HG02981 (cell line): ENCODE measurements at regions not wholly inside any gene's neighbourhood (a gene's known extent, or its start where the extent isn't known, plus 50 kb on each side); places are given as distances from the start of the nearest gene placed in this dataset.
"Not testable (repeated sequence)": the region's sequence is repeated elsewhere in the genome, so short reads cannot be mapped to it uniquely, and the experiment has no call there.

Experiments used
- ATAC-seq: cut with Tn5 transposase; IDR thresholded peaks from one replicate; pipeline ENCODE4 v1.9.1; 2021; ENCODE audit warnings: mild to moderate bottlenecking, moderate library complexity; ENCODE audit not compliant: unreplicated experiment

- ATAC-seq, result no peak
Measured at GRCh38 chr3:181279239-181279565, 289.7 kb upstream of the DNAJC19 start.

DNA sequence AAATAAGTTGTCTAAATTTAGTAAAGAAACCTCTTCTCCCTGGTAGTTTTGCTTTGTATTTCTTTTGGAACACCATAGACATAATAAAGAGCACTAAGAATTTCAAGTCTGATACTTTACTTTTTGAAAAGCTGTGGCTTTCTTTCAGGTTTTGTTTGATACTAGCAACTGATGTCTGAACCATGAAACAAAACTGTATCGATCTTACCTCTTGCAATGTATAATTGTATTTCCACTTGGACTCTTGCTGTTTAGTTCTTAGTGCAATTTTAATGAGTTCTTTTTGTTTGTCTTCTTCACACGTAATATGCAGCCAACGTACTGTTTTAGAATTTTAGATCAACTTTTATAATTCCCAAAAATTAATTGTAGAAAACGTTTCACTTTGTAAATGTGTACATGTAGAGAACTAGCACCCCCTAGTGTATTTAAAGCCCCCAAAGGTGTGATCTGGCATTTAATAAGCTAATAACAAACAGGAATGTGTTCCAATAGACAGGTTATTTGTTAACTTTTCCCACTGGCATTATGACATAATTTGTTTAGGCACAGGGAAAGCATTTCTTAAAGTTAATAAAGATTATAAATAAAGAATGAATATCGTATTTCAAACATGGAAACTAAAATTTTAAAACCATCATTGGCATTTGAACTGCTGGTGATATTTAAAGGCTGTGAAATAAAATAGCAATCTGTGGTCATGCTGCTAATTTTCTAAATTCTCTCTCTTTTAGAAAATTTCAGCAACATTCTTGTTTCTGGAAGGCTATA lies 289.1 kb upstream of the DNAJC19 start:
- no peak for ATAC-seq

- ATAC-seq, result no peak
Measured at GRCh38 chr3:181276358-181276896, 286.9 kb upstream of the DNAJC19 start.

- ATAC-seq, result no peak
Measured at GRCh38 chr3:181274025-181274424, 284.5 kb upstream of the DNAJC19 start.

GRCh38 chr3:181267312-181267711 lies 277.8 kb upstream of the DNAJC19 start:
- no peak for ATAC-seq

- ATAC-seq, result peak; percentile 82
Measured at GRCh38 chr3:181265750-181266333, 276.3 kb upstream of the DNAJC19 start.

GRCh38 chr3:181264486-181264885 lies 274.9 kb upstream of the DNAJC19 start:
- peak; percentile 44 for ATAC-seq

DNA sequence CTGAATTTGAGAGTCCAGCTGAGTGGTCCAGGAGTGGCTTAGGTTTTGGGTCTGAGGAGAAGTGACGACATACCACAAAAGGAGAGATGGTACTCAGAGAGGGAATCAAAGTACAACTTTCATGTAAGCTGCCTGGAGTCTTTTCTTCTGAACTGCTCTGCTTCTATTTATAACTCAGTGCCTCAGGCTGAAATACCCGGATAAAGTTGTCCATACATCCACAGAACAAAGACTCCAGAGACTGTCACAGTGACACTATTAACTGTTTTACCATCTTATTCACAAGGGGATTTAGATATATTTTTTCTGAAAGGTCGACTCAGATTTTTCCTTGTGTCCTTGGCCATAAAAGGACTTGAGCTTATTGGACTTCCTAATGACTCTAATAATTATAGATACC lies 264.3 kb upstream of the DNAJC19 start:
- ATAC-seq, result no peak

DNA sequence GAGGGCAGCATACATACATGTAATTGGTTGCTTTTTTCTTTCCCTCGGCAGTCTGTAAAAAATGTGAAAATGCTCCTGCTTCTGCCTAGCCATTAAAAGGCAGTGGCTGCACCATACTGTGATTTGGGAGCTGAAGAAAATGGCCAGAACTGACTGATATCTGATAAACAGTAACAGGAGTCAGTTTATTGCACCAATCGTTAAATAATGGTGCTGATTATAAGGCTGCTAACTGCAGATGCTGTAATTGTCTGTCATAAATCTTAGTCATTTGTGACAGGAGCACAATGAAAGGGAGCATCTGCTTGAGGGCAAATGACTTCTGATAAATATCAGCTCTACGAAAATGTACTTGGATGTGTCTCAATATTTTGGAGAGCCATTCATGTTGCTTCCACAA lies 263.1 kb upstream of the DNAJC19 start:
- ATAC-seq, result no peak

DNA sequence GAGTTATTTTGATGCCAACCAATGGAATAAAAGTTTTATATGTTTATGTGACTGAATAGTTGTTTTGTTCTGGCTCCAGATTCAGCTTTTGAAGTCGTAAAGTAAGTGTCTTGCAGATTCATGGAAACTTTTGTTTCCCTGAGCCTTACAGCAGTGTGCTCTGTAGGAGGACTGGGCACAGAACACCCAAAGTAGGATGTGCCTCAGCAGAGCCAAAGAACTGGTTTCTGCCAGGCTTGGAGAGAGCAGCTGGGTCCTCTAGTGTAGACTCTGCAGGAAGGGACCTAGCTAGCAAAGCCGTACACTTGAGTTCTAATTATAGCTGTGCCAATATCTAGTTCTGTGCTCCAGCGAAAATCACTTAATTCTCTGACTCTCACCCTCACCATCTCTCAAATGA lies 261.2 kb upstream of the DNAJC19 start:
- ATAC-seq, result no peak

- no peak for ATAC-seq
Measured at GRCh38 chr3:181239441-181239840, 249.9 kb upstream of the DNAJC19 start.

DNA sequence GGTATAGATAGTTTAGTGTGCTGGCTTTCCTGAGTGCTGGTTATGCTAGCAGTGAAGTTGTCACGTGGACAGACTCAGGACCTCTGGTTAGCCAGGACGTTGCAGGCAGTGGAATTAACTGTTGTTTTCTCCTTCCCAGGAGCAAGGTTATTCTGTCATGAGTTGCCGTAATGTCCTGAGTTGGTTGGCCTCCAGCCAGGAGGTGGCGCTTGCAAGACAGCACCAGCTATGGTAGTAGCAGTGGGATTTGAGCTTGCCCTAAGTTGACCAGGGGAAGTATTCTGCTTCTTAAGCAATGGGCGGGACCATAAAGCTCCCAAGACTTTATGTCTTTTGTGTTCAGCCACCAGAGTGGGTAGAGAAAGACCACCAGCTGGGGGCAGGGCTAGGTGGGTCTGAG lies 240.7 kb upstream of the DNAJC19 start:
- ATAC-seq, result no peak

GRCh38 chr3:181213347-181213746 lies 223.8 kb upstream of the DNAJC19 start:
- no peak for ATAC-seq

DNA sequence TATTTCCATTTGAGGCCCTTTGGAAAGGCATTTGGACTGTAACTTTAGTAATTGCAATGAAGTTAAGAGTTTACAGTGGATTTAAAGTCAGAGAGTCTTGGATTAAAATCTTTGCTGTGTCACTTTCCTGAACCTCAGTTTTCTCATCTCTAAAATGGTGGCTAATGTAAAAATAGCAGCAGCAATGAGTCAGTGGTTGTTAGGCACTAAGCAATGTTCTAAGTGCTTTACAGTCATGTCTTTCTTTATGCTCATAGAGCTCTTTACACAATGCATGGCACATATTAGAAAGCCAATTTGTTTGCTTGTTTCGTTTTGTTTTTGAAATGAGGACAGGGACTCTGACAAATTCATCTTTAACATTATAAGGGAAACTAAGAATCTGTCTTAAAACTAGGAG lies 222.7 kb upstream of the DNAJC19 start:
- no peak for ATAC-seq

- no peak for ATAC-seq
Measured at GRCh38 chr3:181210275-181210674, 220.7 kb upstream of the DNAJC19 start.

DNA sequence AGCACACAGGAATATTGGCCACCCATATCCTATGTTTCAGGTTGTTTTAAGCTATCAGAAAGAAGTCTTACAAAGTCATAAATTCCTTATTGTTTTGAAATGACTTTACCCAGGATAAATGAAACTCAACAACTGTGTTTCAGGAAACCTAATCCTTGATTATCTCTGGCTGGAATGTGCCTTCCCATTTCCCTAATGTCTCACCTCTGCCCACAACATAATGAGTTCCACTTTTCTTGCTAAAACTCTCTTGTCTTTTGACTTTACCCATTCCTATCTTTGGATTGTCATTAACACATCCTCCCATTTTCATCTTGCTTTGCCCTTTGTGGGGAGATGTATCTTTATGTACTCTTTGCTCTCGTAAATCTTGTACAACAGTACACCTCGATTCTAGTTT lies 200.0 kb upstream of the DNAJC19 start:
- no peak for ATAC-seq

- ATAC-seq, result no peak
Measured at GRCh38 chr3:181183764-181184163, 194.2 kb upstream of the DNAJC19 start.

- ATAC-seq, result not testable (repeated sequence)
Measured at GRCh38 chr3:181183057-181183456, 193.5 kb upstream of the DNAJC19 start.

GRCh38 chr3:181178991-181179390 lies 189.5 kb upstream of the DNAJC19 start:
- ATAC-seq, result no peak

- ATAC-seq, result peak; percentile 67
Measured at GRCh38 chr3:181176601-181177000, 187.1 kb upstream of the DNAJC19 start.

- ATAC-seq, result no peak
Measured at GRCh38 chr3:181174676-181175233, 185.2 kb upstream of the DNAJC19 start.

DNA sequence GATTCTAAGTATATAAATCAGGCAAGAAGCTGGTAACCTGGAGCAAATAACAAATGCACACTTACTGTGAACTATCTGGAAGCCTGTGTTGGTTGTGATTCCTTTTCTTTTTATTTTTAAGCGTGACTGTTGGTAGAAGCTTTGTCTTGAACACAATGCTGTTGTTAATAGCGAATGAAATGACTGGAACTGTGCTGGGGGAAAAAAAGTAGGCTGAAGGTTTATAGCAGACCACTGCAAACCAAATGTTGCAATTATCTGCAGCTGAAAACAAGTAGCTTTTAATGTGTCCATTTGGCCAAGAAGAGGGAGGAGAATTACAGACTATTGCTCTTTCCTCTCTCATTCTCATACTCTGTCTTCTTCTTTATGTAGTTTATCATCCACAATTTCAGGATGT lies 184.5 kb upstream of the DNAJC19 start:
- ATAC-seq, result no peak
